Central memory CD8-positive, alpha-beta T cell (primary cell): ENCODE measurements at regions not wholly inside any gene's neighbourhood (a gene's known extent, or its start where the extent isn't known, plus 50 kb on each side); places are given as distances from the start of the nearest gene placed in this dataset.

Source experiments
- ATAC-seq: fragments of 150-1000 bp; cut with Tn5 transposase; replicated peaks from 2 replicates; pipeline ENCODE4 v1.10.0; 2022; ENCODE audit warnings: mild to moderate bottlenecking, moderate FRiP score, moderate number of reproducible peaks; ENCODE audit not compliant: poor library complexity, severe bottlenecking; ENCODE audit errors: extremely low read depth
- DNase-seq, 2 donors: peaks; one replicate each; pipeline ENCODE4 v3.0.0; 2021; ENCODE audit warnings: low spot score in 2 of 2
- H3K27ac Mint-ChIP-seq: one replicate; pipeline ENCODE4 v1.8.0; 2022; ENCODE audit warnings: low read depth, mild to moderate bottlenecking, moderate library complexity, mixed read lengths
- H3K27me3 Mint-ChIP-seq: one replicate; pipeline ENCODE4 v1.8.0; 2022; ENCODE audit warnings: mixed read lengths
- H3K36me3 Mint-ChIP-seq: one replicate; pipeline ENCODE4 v1.8.0; 2022; ENCODE audit warnings: mild to moderate bottlenecking, moderate library complexity, mixed read lengths; ENCODE audit not compliant: insufficient read depth
- H3K4me1 Mint-ChIP-seq: one replicate; pipeline ENCODE4 v1.8.0; 2022; ENCODE audit warnings: mixed read lengths
- H3K4me3 Mint-ChIP-seq: one replicate; pipeline ENCODE4 v1.8.0; 2022; ENCODE audit warnings: mild to moderate bottlenecking, moderate library complexity, mixed read lengths
- H3K9me3 Mint-ChIP-seq: one replicate; pipeline ENCODE4 v1.8.0; 2022; ENCODE audit warnings: mixed read lengths

DNA sequence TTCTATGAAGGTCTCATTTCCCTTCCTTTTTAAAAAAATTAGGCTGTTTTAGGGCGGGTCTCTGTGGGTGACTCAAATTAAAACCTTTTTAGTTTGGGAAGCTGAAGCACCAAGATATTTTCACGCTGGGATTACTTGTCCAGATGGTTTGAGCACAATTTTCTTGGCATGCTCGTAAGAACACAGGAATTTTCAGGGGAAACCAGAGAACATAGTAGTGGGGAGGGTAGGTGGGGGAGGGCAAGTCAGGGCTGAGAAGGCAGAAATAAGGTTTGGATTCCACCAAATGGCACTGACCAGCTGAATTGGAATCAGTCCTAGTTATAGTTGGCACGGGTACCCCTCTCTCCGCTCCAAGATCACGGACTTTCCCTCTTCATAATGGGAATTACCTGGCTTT, 97.3 kb upstream of the LRIG1 start:
- no peak overlapping the region for H3K27ac Mint-ChIP-seq
- no peak for DNase-seq
- H3K36me3 Mint-ChIP-seq: no peaks in the 10 kb centered on the region
- H3K27me3 Mint-ChIP-seq: peaks cover 66% of the 10 kb centered on the region
- peaks cover 10% of the 10 kb centered on the region for H3K4me1 Mint-ChIP-seq
- H3K4me3 Mint-ChIP-seq: no peak overlapping the region
- no peak for ATAC-seq
- H3K9me3 Mint-ChIP-seq: no peaks in the 10 kb centered on the region

DNA sequence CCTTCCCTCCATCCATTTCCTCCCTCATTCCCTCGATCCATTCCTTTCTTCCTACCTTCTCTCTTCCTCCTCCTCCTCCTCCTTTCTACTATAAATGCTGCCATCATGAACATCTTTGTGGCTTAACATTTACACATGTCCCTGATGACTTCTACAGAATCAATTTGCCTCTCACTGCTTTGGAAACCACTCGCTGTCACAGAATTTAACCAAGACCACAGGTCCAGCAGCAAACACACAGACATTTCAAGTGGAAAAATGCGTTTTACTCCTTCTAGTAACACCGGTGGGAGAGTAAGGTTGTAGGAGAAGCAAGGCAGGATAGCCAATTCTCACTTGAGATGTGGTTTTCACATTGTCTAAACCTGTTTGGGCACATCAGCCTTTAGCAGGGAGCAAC, 101.4 kb upstream of the LRIG1 start:
- peaks cover 13% of the 10 kb centered on the region for H3K4me1 Mint-ChIP-seq
- no peak overlapping the region for H3K4me3 Mint-ChIP-seq
- no peak for DNase-seq
- ATAC-seq: no peak
- H3K27me3 Mint-ChIP-seq: peaks cover 51% of the 10 kb centered on the region
- H3K27ac Mint-ChIP-seq: no peak overlapping the region
- no peaks in the 10 kb centered on the region for H3K36me3 Mint-ChIP-seq
- H3K9me3 Mint-ChIP-seq: no peaks in the 10 kb centered on the region

DNA sequence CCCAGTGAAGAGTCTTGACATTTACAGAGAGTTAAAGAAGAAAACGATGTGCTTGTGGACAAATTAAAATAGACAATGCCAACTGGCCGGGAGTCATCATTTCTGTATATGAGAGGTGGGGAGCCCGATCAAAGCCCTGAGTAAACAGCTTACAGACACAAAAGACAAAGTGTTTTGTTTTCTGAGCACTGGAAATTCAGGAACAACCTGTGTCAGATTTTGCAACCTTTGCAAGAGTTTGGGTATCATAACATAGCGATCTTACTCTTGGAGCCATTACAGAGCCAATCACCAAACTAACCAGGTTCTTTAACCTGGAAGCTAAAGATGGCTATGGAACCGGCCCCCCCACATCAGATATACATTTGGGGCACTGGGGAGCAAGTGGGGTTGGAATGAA, 101.9 kb upstream of the LRIG1 start:
- H3K4me1 Mint-ChIP-seq: peaks cover 13% of the 10 kb centered on the region
- no peak overlapping the region for H3K4me3 Mint-ChIP-seq
- no peak for DNase-seq
- no peaks in the 10 kb centered on the region for H3K9me3 Mint-ChIP-seq
- peaks cover 46% of the 10 kb centered on the region for H3K27me3 Mint-ChIP-seq
- no peak for ATAC-seq
- no peaks in the 10 kb centered on the region for H3K36me3 Mint-ChIP-seq
- no peak overlapping the region for H3K27ac Mint-ChIP-seq

DNA sequence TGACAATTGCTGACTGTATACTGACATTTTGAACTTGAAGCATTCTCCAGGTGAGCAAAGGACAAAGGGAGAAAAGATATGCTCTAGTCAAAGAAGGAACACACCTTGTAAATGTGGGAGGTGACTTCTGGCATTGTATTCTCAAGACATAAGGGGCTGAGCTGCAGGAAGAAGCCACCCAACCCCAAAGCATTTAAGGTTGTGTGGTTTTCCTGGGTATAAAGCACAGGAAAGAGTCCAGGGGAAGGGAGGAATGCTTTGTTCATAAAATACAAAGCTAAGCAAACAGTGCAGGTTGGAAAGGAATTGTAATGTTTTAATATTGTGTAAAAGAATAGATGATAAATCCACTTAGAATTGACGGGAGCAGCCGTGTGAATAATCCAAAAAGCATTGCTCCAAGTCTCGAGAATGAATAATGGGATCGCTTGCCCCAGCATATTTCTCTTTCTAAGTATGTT, 102.4 kb upstream of the LRIG1 start:
- ATAC-seq (no peak), DNase-seq (no peak)
- H3K4me1 Mint-ChIP-seq: peaks cover 13% of the 10 kb centered on the region
- no peaks in the 10 kb centered on the region for H3K36me3 Mint-ChIP-seq
- H3K27me3 Mint-ChIP-seq: peaks cover 44% of the 10 kb centered on the region
- H3K9me3 Mint-ChIP-seq: no peaks in the 10 kb centered on the region
- no peak overlapping the region for H3K27ac Mint-ChIP-seq
- H3K4me3 Mint-ChIP-seq: no peak overlapping the region

DNA sequence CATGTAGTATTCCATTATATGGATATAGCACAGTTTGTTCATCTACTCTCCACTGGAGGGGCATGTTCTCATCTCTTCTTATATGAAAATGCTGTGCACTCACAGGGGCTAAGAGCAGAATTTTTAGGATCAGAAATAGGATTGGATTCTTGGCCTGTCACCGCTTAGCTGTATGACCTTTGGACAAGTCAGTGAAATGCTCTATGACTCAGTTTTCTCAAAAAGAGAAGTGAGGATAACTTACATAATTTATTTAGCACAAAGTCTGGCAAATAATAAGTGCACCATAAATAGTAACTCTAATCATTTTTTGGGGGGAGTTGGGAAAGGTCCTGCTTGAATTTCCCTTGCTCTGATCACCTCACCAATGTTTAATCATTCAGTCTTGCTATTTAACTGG, 103.7 kb upstream of the LRIG1 start:
- Mint-ChIP-seq H3K27me3 (peaks cover 44% of the 10 kb centered on the region), H3K9me3 (no peaks in the 10 kb centered on the region), H3K36me3 (no peaks in the 10 kb centered on the region), H3K4me3 (no peak overlapping the region), H3K27ac (no peak overlapping the region), H3K4me1 (peaks cover 13% of the 10 kb centered on the region)
- ATAC-seq (no peak), DNase-seq (no peak)

DNA sequence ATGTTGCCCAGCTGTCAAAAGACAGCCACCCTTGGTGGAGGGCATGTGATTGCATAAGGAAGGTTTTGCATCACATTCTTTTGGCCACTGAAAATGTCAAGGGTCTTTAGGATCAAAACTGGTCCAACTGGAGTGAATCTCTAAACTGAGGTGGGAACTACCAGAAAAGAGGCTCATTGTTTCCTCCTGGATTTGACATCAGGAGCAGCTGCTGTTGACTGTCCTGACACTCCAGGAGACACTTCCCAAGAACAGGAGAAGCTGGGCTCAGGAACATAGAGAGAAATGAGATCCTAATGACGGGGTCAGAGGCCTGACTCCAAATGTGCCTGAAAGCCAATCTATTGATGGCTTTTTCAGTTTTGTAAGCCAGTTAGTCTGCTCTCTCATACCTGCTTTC, 105.3 kb upstream of the LRIG1 start:
- ATAC-seq: no peak

DNA sequence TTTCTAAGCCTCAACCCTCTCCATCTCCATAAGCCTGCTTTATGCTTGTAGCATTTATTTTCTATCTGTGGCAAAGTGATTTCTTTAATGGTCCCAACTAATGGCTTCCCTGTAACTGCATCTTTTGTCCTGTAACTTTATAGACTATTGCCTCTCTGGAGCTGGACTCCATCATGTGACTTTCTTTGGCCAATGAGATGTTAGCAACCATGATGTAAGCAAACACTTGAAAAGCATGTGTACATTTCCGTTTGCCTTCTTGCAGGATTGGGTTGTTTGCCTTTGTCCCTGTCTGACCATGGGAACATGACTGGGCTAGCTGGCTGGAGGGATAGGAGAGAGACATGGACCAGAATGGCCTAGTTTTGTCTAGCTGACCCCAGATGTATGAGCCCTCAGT, 106.0 kb upstream of the LRIG1 start:
- Mint-ChIP-seq H3K36me3 (no peaks in the 10 kb centered on the region), H3K27me3 (peaks cover 28% of the 10 kb centered on the region), H3K9me3 (no peaks in the 10 kb centered on the region), H3K4me1 (peaks cover 13% of the 10 kb centered on the region), H3K27ac (no peak overlapping the region), H3K4me3 (no peak overlapping the region)
- DNase-seq (no peak), ATAC-seq (no peak)

More for the DNA sequence above, 105.3 kb upstream of the LRIG1 start:
- no peaks in the 10 kb centered on the region for H3K9me3 Mint-ChIP-seq
- peaks cover 34% of the 10 kb centered on the region for H3K27me3 Mint-ChIP-seq
- no peak for DNase-seq
- H3K27ac Mint-ChIP-seq: no peak overlapping the region
- no peaks in the 10 kb centered on the region for H3K36me3 Mint-ChIP-seq
- H3K4me3 Mint-ChIP-seq: no peak overlapping the region
- peaks cover 13% of the 10 kb centered on the region for H3K4me1 Mint-ChIP-seq

DNA sequence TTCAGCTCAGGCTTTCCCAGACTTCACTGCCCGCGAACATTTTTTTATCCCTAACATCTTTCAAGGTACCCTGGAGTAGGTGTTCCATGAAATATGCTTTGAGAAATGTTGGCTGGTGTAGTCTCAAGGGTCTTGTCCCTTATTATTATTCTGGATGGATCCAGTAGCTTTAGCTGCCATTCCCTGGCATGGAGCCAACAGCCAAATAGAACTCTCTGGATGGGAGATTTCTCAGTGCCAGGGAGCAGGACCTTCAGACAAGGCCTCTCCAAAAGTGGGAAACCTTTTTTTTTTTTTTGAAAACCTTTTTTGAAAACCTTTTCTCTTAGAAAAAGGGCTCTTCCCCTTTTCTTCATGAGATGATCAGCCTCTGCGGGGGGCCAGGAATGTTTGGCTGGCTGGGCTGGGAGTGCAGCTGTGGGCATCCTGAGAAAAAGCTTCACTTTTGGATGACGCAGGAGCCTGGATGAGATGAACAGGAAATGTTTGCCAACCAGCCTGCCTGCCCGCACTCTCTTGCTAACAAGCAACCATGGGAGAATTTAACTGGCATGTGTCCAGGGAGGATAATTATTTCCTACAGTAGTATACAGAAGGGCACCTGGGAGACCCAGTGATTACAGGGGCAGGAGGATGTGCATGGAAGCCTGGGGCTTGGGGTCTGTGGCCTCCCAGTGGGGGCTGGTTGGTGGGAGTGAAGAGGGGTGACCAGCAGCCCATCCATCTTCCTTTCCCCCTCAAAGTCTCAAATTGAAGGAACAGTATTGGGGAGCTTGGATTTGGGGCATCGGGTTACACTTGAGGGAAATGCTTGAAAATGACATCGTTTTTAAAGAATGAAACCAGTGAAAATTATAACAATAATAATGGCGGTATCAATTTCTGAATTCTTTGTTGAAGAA, 109.1 kb upstream of the LRIG1 start:
- H3K27ac Mint-ChIP-seq: no peak overlapping the region

DNA sequence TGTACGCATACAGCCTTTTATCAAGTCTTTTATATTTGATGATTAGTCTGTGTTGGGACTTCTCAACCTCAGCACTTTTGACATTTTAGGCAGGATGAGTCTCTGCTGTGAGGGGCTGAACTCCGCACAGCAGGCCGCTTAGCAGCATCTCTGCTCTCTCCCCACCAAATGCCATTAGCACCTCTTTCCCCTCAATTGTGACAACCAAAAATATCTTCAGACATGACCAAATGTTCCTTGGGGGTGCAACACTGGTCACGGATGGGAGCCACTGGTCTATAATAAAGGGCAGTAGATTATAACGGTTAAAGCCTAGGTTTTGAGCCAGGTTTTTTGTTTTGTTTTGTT, 109.7 kb upstream of the LRIG1 start:
- Mint-ChIP-seq H3K27ac (no peak overlapping the region), H3K9me3 (no peaks in the 10 kb centered on the region), H3K4me3 (no peak overlapping the region), H3K36me3 (no peaks in the 10 kb centered on the region), H3K4me1 (no peaks in the 10 kb centered on the region), H3K27me3 (peaks cover 22% of the 10 kb centered on the region)
- no peak for DNase-seq
- no peak for ATAC-seq

More for the DNA sequence above, 109.1 kb upstream of the LRIG1 start:
- H3K4me1 Mint-ChIP-seq: no peaks in the 10 kb centered on the region
- peaks cover 22% of the 10 kb centered on the region for H3K27me3 Mint-ChIP-seq
- ATAC-seq (no peak), DNase-seq (no peak)
- H3K4me3 Mint-ChIP-seq: no peak overlapping the region
- H3K9me3 Mint-ChIP-seq: no peaks in the 10 kb centered on the region
- H3K36me3 Mint-ChIP-seq: no peaks in the 10 kb centered on the region

DNA sequence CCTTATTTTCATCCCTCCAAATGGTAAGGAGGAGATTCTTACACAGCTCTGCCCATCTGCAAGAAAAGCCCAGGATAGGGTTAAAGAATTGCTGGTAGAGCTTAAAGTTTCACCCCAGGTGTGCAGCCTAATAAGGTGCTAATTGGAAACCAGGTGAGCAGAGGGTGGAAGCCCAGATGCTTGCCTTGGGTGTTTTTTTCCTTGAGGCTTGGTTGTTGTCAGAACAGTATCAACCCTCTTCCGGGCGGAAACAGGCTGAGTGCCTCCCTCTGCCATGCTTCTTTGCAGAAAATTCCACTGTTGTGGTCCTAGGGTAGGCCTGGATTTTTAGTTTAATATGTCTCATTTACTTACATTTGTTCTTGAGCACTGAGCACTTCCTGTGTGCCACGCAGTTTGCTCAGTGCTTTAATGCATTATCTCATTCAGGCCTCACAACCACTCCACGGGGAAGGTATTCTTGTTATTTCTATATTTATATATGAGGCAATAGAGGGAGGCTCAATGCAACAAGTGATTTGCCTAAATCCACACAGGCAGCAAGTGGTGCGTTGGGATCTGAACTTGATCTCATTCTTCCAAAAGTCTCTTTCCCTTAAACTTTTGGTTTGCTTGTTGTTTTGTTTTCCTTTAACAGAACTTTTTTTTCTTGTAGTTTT, 115.0 kb upstream of the LRIG1 start:
- Mint-ChIP-seq H3K27ac (no peak overlapping the region), H3K4me1 (no peaks in the 10 kb centered on the region), H3K36me3 (no peaks in the 10 kb centered on the region), H3K27me3 (peaks cover 22% of the 10 kb centered on the region), H3K4me3 (no peak overlapping the region), H3K9me3 (no peaks in the 10 kb centered on the region)
- ATAC-seq (no peak), DNase-seq (no peak)

DNA sequence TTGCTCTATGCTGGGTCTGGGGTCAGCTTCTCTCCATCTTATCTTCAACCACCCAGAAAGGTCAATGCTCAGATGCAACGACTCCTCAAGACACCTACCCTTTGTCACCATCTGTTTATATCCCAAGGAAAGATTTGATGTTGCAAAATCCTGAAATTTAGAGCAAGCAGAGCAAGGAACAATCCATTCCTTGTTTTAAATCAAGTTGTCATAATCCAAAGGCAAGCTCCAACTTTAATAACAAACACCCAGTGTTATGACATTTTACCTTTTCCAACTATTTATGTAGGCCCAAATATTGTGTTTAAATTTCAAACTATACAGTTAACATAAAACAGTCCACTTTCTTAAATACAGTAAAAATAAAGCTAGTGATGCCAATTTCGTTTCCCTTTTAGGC, 116.5 kb upstream of the LRIG1 start:
- DNase-seq: no peak
- H3K4me3 Mint-ChIP-seq: no peak overlapping the region
- H3K27me3 Mint-ChIP-seq: peaks cover 16% of the 10 kb centered on the region
- H3K4me1 Mint-ChIP-seq: no peaks in the 10 kb centered on the region
- no peaks in the 10 kb centered on the region for H3K9me3 Mint-ChIP-seq
- no peaks in the 10 kb centered on the region for H3K36me3 Mint-ChIP-seq
- ATAC-seq: no peak
- no peak overlapping the region for H3K27ac Mint-ChIP-seq

DNA sequence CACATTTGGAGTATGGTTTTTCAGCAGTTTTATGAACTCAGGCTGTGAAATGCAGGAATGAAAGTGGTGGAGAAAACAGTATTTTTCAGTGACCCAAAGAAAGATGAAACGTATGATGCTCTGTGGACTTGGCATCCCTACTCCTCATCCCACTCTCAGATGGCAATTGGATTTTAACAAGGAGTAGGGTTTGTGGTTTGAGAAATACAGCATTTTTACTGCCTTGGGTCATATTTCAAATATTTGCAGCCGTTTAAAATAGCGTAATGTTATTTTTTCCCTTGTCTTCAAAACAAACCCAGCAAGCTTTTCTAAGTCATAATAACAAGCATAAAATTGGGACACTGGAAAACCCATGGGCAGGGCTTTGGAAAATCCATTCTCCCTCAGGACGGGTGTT, 117.2 kb upstream of the LRIG1 start:
- Mint-ChIP-seq H3K27me3 (peaks cover 9% of the 10 kb centered on the region), H3K4me1 (no peaks in the 10 kb centered on the region), H3K27ac (no peak overlapping the region), H3K36me3 (no peaks in the 10 kb centered on the region), H3K9me3 (no peaks in the 10 kb centered on the region), H3K4me3 (no peak overlapping the region)
- DNase-seq (no peak), ATAC-seq (no peak)

DNA sequence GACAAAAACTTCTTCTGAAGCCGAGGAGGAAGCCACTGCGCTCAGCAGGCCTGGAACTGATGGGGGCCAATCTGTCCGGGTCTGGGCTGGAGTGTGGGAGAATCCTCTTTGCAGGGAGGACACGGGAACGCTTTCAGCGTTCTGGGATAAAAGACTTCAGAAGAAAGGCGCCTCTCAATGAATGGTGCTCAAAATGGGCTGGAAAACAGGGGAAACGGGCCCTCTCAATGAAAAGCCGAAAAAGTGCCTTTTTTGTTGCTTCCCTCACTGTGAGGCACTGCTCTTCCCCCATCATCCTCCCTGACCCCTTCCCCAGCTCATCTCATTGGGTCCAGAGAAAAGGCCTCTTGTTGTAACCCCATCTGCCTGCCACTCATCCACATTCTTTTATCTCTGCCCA, 119.5 kb upstream of the LRIG1 start:
- Mint-ChIP-seq H3K4me1 (no peaks in the 10 kb centered on the region), H3K4me3 (no peak overlapping the region), H3K27ac (no peak overlapping the region), H3K36me3 (no peaks in the 10 kb centered on the region), H3K27me3 (no peaks in the 10 kb centered on the region), H3K9me3 (no peaks in the 10 kb centered on the region)
- ATAC-seq (no peak), DNase-seq (no peak)
